GM23248 (cell line): ENCODE measurements at regions not wholly inside any gene's neighbourhood (a gene's known extent, or its start where the extent isn't known, plus 50 kb on each side); places are given as distances from the start of the nearest gene placed in this dataset.

Source experiments
- EZH2 ChIP-seq: fragments of 200-600 bp; sonication (generic); IDR thresholded peaks from 2 replicates; pipeline ENCODE4 v1.6.1; 2018; ENCODE audit warnings: antibody characterized with exemption, mild to moderate bottlenecking; ENCODE audit not compliant: insufficient read depth, poor library complexity, severe bottlenecking
- EZH2phosphoT487 ChIP-seq: fragments of 200-600 bp; sonication (generic); IDR thresholded peaks from 2 replicates; pipeline ENCODE4 v1.6.1; 2018; ENCODE audit warnings: antibody characterized with exemption, moderate library complexity, mild to moderate bottlenecking, low read depth; ENCODE audit not compliant: insufficient read depth

DNA sequence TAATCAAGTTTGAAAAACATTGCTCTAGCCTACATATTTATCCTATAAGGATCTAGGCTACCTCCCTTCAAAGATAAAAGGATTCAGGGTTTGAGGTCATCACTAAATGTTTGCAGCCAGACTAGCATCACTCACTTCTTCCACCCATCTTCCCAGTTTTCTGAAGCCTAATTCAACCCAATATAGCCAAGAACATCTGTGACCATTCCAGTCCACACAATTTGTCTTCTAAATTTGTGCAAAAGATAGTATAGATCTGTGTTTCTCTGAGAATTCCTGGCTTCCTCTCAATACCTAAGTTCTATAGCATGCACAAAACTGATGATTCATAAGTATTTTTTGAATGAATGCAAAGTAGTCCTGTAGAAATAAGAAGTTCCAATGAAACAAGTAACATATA lies 103.0 kb upstream of the CDK1 start:
- TF ChIP-seq EZH2 (no peak), EZH2phosphoT487 (no peak)
